GM21576 (cell line): ENCODE measurements at regions not wholly inside any gene's neighbourhood (a gene's known extent, or its start where the extent isn't known, plus 50 kb on each side); places are given as distances from the start of the nearest gene placed in this dataset.

Experiments
- ATAC-seq: cut with Tn5 transposase; IDR thresholded peaks from one replicate; pipeline ENCODE4 v1.9.1; 2021; ENCODE audit warnings: mild to moderate bottlenecking, moderate library complexity; ENCODE audit not compliant: unreplicated experiment

DNA sequence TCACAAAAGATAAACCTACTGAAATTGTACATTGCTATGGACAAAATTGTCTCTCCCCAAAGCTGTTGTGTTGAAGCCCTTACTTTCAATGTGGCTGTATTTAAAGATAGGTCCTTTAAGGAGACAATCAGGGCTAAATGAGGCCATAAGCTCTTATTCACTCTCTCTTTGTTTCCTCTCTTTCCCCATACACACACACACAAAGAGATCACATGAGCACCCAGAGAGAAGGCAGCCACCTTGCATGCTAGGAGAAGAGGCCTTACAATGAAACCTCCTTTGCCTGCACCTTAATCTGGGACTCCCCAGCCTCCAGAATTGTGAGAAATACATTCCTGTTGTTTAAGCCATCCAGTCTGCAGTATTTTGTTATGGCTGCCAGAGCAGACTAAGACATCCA is 1295.6 kb upstream of the CDH6 start:
- ATAC-seq, result no peak

DNA sequence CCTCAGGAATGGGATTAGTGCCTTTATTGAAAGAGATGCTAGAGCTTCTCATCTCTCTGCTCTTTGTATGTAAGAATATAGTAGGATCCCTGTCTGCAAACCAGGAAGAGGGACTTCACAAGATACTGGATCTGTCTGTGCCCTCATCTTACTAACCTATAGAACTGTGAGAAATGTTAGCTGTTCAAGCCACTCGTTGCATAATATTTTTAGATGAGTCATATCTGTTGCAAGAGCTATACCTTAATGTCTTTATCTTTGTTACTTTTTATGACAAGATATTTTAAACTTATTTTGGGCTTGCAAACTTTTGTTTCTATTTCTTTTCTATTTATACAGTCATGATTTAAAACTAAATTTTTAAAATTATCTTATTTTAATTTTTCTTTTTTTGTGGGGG is 1296.8 kb upstream of the CDH6 start:
- no peak for ATAC-seq

DNA sequence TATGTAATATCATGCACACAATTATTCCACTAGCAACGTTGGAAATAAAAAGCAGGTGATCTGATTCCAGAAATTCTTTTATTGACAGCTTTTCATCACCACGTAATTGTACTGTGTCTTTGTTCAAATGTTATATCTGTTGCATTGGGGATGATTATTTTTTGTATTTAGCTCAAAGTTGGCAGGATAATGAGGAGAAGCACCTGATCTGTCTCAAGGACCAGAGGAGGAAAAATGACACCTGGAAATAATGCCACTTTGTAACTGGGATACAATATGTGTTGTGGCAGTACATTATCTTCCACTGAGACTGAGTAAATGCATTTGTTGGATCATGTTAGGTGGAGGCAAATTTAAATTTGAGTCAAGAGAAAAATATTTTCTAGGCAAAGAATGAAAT is 1298.8 kb upstream of the CDH6 start:
- no peak for ATAC-seq

DNA sequence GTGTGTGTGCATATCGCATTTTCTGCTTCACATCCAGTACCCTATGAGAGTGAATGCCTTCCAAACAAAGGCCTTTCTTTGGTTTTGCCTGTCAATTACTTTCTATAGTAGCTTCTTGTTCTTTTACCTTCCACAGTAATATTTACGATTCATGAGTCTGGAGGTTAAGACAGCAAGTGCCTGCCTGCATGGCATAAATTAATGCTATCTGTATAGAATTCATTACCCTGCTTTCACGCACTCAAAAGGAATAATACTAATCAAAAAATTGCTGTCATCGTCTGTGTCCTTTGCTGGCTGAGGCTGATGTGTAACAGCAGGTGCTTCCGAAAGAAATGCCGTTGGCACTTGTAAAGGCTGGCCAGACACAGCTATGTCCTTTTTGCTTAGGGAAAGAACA is 1304.4 kb upstream of the CDH6 start:
- ATAC-seq, result no peak

DNA sequence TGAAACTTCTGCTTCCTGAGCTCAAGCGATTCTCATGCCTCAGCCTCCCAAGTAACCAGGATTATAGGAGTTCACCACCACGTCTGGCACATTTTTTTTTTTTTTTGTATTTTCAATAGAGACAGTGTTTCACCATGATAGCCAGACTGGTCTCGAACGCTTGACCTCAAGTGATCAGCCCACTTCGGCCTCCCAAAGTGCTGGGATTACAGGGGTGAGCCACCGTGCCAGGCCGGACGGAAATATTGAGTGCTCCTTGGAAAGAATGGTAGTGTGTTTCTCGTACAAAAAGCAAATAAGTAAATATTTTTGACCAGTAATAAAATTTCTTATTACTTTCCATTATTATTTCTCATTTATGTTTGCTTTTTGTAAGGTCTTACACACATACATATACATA is 1307.9 kb upstream of the CDH6 start:
- ATAC-seq, result no peak

DNA sequence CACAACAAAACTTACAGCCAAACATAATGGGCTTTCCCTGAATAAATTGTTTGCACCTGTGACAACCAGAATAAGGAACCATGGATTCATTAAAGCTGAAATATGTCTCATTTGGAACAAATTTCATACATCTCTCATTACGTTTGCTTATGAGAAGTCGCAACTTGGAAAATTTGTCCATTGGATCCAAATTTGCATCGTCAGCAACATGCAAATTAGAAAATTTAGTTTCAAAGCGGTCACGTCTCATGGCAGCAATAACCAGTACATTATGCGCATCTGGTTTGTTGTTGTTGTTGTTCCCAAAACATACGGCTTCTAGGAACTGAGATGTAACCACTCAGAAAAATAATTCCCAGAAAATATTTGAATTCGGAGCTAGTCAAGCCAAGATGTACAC is 1311.5 kb upstream of the CDH6 start:
- ATAC-seq, result no peak

DNA sequence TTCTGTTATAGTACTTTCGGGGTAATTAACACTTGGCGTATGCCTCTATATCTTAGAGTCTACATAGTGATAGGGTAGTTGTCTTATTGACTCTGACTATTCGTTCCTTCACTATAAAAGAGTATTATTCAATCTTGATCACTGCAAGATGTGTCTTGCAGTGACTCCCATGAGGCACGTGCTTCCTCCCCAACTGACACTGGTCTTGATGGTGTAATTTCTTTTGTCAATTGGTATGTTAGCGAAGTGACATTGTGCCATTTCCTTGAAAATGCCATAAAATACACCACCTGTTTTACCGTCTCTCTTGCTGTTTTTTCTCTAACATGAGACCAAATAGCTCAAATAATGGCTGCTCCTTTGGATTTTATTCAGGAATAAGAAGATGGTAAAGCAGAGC is 1314.1 kb upstream of the CDH6 start:
- ATAC-seq, result no peak

DNA sequence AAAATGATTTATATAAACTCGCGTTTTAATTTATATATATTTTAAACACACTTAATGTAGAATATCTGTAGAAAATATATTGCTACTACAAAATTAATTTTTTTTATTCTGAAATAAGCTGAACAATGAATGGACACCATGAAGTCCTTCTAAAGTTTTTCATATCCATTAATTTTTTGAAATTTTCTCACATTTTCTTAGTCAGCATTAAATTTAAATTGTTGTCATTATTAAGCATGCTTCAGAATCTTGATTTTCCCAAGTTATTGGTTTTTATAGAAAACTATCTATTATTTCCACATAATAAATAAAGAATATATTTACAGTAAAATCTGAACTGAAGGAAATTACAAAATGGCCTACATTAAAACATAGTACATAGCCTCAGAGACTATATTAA is 1314.9 kb upstream of the CDH6 start:
- no peak for ATAC-seq

DNA sequence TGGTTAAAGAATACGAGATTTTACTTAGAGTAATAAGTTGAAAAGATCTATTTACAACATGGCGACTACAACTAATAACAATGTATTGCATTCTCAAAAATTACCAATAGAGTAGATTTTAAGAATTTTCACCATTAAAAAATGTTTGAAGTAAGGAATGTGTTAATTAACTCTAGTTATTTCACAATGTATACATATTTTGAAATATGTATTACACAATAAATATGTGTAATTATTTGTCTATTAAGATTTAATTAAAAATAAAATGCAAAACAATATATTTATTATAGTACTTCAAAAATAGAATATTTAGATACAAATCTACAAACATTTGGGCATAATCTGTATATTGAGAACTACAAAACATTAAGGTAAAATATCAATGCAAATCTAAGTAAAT is 1326.3 kb upstream of the CDH6 start:
- ATAC-seq, result no peak

DNA sequence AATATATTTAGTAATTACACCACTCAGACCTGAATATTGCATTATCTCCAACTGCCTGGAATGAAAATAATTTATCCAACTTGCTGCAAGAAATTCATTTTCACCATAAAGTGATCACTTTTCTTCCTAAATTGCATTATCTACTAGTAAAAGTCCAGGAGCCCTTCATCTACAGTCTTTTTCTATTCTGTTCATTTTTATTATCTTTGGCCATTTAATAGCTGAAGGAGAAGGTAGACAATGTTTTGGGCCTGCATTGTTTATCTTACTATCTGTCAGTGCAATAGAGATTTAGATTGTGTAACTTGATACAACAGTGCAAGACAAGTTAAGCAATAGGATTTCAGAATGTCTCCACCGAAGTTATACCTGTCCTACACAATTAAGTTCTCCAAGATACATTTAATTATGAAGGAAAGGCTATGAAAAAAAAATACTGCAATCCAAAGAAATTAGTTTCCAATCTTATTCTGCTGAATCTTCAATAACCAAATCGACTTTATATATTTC is 1339.7 kb upstream of the CDH6 start:
- ATAC-seq, result no peak

DNA sequence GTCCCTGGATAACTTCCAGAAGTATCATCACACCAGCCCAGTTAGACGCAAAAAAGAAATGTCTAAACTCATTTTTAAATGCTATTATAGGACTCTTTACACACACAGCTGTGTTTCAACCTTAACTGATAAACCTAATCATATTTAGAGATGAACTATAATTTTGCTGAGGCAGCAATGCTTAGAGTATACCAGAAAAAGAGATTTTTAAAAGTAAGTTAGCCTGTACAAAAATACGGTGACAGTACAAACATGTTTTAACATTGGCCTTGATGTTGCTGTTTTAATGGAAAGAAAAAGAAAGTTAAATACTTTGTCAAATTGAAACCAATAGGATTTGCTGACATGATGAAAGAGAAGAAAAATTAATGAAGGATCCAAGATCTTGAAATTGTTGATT is 1341.2 kb upstream of the CDH6 start:
- no peak for ATAC-seq

DNA sequence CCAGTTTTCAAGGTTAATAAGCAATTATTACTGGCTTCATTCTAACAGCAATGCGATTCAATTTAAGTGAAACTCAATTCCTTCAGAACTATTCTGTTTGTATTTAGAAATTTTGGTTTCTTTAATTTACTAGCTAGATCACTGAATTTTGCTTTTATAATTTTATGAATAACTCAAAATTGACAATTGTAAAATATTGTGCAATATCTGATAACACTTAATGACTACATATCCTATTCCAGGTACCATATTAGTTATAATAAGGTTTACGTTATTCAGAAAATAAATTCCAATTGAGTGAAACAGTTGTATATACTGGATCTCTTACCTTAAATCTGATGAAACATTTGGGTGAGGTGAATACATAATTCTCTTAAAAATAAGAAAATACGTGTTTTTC is 1348.3 kb upstream of the CDH6 start:
- no peak for ATAC-seq

DNA sequence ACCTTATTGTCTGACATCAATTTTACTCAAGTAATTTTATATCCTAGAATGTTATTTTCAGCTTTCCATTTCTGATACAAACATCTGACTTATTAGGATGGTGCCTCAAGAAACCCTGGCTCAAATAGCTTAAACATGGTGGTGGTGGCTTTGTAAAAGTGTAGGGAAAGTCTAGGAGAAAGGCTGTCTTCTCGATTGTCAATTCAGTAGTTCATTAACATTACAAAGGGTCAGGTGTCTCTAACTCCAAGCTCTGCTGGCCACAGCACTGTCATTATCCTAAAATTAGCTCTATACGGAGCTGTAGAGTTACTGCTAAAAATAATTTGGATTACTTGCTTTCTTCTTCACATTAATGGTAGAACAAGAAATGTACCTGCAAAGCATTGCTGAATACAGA is 1360.1 kb upstream of the CDH6 start:
- ATAC-seq, result no peak

DNA sequence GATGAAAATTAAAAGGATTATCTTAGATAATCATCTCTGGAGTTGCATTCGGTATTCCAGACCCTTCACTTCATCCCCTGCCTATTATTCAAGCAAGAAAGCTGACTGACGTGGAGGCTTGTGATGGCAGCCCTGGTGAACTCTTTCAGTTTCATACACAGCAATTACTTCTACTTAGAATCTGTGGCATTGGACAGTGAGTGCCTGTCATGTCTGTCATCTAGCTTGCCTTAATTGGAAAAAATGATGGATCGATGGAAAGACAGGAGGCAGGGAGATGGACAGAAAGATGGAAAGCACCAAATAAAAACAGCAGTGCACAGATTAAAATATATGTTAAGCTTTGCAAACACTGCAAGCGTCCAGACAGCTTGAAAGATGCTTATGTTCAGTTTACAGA is 1371.0 kb upstream of the CDH6 start:
- ATAC-seq, result no peak

DNA sequence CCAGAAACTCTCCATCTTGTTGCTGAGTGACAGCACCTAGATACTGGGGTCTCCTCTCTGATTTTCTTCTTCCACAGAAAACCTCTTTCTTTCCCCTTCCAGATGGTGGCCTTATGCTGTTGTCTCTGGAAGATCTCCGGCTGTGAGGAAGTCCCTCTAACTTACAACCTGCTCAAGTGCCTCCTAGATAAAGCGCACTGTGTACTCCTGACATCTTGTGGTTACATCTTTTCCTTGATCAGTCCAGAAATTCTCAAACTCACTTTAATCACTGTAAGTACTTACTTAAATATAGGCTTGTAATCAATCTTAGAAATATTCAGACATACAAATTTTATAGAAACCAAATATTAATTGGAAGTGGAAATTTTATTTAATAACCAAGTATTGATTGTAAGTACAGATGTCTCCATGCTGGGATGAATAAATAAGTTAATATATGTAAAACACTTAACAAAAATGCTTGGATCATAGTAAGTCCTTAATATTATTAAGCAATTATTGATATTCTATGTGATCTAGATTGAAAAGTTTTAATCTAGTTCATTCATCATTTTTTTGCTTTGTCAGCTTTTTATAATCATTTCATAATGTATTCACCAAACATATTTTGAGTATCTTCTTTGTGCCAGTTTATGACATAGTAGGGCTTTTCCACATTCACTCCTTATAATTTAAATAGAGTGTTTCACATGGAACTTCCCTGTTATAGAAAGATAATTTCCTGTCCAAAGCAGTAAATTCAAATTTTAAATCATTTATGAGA is 1381.4 kb upstream of the CDH6 start:
- no peak for ATAC-seq

DNA sequence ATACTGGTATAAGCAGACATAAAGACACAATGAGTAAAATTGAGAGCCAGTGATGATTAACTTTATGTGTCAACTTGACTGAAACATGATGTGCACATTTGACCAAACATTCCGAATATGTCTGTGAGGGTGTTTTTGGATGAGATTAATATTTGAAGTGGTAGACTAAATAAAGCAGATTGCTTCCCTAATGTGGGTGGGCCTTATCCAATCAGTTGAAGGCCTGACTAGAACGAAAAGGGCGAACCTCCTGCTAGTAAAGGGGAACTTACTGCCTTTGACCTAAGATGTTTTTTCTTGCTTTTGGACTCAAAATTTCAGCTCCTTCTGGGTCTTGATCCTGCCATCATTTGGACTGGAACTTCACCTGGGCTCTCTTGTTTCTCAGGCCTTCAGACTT is 1387.7 kb upstream of the CDH6 start:
- ATAC-seq, result no peak

DNA sequence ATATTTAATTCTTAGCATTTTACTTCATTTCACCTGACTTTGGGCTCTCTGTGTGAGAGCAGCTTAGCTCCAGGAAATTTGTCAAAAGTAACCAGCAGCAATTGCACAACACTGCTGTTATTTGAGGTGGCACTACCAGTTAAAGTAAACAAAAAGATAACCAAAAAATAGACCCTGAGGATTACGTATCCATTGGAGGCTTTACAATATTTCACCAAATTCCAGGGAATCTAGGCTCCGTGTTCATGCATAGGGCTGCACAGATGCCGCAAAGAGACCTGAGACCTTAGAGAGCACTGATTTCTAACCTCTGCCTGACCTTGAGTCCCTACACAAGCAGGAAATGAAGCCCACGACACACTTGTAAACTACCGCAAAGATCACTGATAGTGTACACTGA is 1392.7 kb upstream of the CDH6 start:
- no peak for ATAC-seq

DNA sequence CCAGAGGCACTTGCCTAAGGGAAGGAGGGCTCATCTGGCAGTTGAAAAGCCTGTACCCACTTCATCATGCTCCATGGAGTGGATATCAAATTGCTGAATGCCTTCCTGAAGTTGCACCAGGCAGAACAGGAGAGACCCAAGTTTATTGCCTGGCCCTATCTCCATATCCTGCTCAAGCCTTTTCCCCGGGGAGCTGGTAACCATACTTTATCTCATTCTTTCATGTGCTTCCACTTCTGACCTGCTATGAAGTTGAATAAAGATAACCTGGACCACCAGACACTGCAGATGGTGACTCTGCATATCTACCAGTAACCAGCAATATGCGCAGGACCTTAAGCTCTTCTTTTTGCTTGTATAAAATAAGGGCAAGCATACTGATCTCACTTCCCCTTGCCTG is 1397.5 kb upstream of the CDH6 start:
- ATAC-seq, result no peak

DNA sequence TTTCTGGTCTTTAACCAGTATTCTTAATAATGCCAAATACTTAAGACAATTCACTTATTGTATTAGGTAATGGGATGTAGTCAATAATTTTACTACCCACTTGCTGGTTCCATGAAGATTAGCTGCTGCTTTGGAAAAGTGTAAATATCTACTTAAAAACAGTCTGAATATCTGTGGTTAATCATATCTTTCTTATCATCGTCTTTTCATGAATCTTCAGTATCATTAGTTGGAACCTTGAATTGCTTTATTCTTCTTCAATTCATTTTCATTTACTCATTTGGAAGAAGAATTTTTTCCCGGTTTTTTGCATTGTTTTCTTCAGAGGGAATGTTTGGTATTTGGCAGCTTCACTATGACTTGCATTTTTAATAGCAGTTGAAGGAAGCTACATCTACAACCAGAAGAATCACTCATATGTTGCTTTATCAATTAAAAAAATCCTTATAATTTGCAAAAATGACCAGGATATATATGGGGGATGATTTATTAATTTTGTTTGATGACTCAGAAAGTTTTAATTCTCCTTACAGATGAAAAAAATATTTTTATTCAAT is 1398.3 kb upstream of the CDH6 start:
- ATAC-seq, result no peak

DNA sequence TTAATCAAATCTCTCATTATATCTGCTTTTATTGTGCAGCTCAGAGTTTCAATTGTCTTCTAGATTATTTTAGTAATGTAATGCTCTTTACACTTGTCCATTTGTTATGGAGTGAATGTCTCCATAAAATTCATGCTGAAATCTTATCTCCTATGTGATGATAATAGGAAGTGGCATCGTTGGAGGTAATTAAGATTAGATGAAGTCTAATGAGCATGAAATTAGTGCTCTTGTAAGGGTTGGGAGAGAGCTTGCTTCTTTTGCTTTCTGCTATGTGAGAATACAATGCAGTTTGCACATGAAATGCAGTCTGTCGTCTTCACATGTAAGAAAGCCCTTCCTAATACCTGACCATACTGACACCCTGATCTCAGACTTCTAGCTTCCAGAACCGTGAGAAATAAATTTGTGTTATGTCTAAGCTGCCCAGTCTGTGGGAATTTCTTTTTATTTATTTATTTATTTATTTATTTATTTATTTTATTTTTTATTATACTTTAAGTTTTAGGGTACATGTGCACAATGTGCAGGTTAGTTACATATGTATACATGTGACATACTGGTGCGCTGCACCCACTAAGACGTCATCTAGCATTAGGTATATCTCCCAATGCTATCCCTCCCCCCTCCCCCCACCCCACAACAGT is 1399.2 kb upstream of the CDH6 start:
- ATAC-seq, result no peak

DNA sequence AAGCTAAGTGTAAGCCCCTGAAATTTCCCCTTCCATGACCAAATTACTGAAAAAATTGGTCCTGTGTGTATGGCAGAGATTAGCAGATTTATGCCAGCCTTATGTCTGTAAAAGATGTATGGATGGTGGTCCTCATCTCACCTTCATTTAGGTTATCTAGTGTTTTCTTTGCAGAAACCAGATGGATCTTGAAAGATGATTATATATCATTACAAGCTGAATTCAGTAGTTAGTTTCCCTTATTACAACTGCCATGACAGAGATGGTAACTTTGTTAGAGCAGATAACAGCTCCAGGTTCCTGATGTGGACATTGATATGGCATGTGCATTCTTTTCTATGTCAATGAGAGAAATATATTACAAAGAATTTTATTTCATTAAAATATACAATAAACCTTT is 1403.2 kb upstream of the CDH6 start:
- ATAC-seq, result no peak

DNA sequence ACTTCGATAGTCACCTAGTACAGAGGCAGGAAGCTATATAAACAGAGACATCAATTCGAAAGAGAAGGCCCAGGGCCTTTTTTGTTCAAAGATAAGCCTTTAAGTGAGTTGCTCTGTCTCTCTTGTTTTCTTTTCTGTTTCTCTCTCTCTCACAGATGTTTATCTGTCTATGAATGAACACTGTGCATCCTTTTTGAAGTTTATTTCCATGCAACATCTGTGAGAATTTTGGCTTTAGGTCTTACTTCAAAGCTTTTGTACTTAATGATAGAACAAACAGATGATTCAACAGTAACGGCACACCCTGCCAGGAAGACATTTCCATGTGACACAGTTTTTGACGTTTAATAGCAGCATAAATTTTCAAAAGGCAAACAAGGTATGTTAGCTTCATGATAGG is 1413.1 kb upstream of the CDH6 start:
- no peak for ATAC-seq
